OCI-LY3 (cell line): ENCODE measurements at regions not wholly inside any gene's neighbourhood (a gene's known extent, or its start where the extent isn't known, plus 50 kb on each side); places are given as distances from the start of the nearest gene placed in this dataset.

Source experiments
- EZH2phosphoT487 ChIP-seq: fragments of 200-600 bp; shearing (Covaris generic); IDR thresholded peaks from 2 replicates; pipeline ENCODE4 v1.6.1; 2018; ENCODE audit warnings: antibody characterized with exemption, mixed run types, low read depth
- TF ChIP-seq, protein P1 (sequence below): fragments of 200-600, 300-600 bp; sonication (generic); IDR thresholded peaks from 2 replicates; pipeline ENCODE4 v1.5.1; 2014; ENCODE audit warnings: antibody characterized with exemption, low read length, low read depth

- TF ChIP-seq, protein P1, sequence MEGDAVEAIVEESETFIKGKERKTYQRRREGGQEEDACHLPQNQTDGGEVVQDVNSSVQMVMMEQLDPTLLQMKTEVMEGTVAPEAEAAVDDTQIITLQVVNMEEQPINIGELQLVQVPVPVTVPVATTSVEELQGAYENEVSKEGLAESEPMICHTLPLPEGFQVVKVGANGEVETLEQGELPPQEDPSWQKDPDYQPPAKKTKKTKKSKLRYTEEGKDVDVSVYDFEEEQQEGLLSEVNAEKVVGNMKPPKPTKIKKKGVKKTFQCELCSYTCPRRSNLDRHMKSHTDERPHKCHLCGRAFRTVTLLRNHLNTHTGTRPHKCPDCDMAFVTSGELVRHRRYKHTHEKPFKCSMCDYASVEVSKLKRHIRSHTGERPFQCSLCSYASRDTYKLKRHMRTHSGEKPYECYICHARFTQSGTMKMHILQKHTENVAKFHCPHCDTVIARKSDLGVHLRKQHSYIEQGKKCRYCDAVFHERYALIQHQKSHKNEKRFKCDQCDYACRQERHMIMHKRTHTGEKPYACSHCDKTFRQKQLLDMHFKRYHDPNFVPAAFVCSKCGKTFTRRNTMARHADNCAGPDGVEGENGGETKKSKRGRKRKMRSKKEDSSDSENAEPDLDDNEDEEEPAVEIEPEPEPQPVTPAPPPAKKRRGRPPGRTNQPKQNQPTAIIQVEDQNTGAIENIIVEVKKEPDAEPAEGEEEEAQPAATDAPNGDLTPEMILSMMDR: no peak
- no peak for TF ChIP-seq EZH2phosphoT487
These were observed 313.3 kb upstream of the NOCT start for GRCh38 chr4:138702190-138702824.
